SK-N-SH treated with all-trans-retinoic acid at 6 μM for 48 hours (cell line): ENCODE measurements at regions not wholly inside any gene's neighbourhood (a gene's known extent, or its start where the extent isn't known, plus 50 kb on each side); places are given as distances from the start of the nearest gene placed in this dataset.

Experiments used
- ARNTL ChIP-seq: fragments of 450-650 bp; formaldehyde crosslinking; IDR thresholded peaks from 2 replicates; pipeline ENCODE4 v1.5.0; 2020; ENCODE audit warnings: low read depth, mild to moderate bottlenecking, moderate library complexity, borderline replicate concordance
- CREB5 ChIP-seq: fragments of 250-450 bp; sonication (Bioruptor Pico); IDR thresholded peaks from 2 replicates; pipeline ENCODE4 v1.5.1; 2020; ENCODE audit warnings: low read depth, mild to moderate bottlenecking, moderate library complexity
- CSRNP3 ChIP-seq: fragments of 250-450 bp; sonication (Bioruptor Pico); IDR thresholded peaks from 2 replicates; pipeline ENCODE4 v1.5.1; 2021; ENCODE audit warnings: mild to moderate bottlenecking, moderate library complexity
- PATZ1 ChIP-seq: fragments of 250-450 bp; sonication (Bioruptor Pico); IDR thresholded peaks from 2 replicates; pipeline ENCODE4 v1.8.0; 2020; ENCODE audit warnings: mild to moderate bottlenecking, moderate library complexity, borderline replicate concordance
- RARB ChIP-seq: fragments of 250-450 bp; sonication (Bioruptor Pico); IDR thresholded peaks from 2 replicates; pipeline ENCODE4 v1.8.0; 2021; ENCODE audit warnings: mild to moderate bottlenecking, moderate library complexity
- TCF4 ChIP-seq: fragments of 250-450 bp; sonication (Bioruptor Pico); IDR thresholded peaks from 2 replicates; pipeline ENCODE4 v1.8.0; 2021; ENCODE audit warnings: mild to moderate bottlenecking, moderate library complexity, borderline replicate concordance
- ZFP3 ChIP-seq: fragments of 250-450 bp; sonication (Bioruptor Pico); IDR thresholded peaks from 2 replicates; pipeline ENCODE4 v1.5.0; 2020; ENCODE audit warnings: mild to moderate bottlenecking, moderate library complexity
- ZFP30 ChIP-seq: fragments of 450-650 bp; formaldehyde crosslinking; IDR thresholded peaks from 2 replicates; pipeline ENCODE4 v1.5.0; 2022; ENCODE audit warnings: mild to moderate bottlenecking, moderate library complexity
- ZNF70 ChIP-seq: fragments of 450-650 bp; formaldehyde crosslinking; IDR thresholded peaks from 2 replicates; pipeline ENCODE4 v1.5.0; 2020; ENCODE audit warnings: mild to moderate bottlenecking, moderate library complexity
- ZNF8 ChIP-seq: fragments of 450-650 bp; formaldehyde crosslinking; IDR thresholded peaks from 2 replicates; pipeline ENCODE4 v1.5.0; 2020; ENCODE audit warnings: mild to moderate bottlenecking, moderate library complexity

GRCh38 chr11:112715056-112715455 lies 246.2 kb upstream of the NCAM1 start:
- no peak for TF ChIP-seq CREB5 (CRISPR knock-in tag)
- no peak for TF ChIP-seq ZFP3 (CRISPR knock-in tag)
- no peak for TF ChIP-seq TCF4 (CRISPR knock-in tag)
- no peak for TF ChIP-seq RARB (CRISPR knock-in tag)
- no peak for TF ChIP-seq PATZ1 (CRISPR knock-in tag)
- no peak for TF ChIP-seq ZNF8 (CRISPR knock-in tag)
- TF ChIP-seq ZNF70 (CRISPR knock-in tag) = no peak
- no peak for TF ChIP-seq CSRNP3 (CRISPR knock-in tag)
- TF ChIP-seq ARNTL (CRISPR knock-in tag) = no peak
- TF ChIP-seq ZFP30 (CRISPR knock-in tag) = no peak
